Fibroblast of peridontal ligament (primary cell): ENCODE measurements at regions not wholly inside any gene's neighbourhood (a gene's known extent, or its start where the extent isn't known, plus 50 kb on each side); places are given as distances from the start of the nearest gene placed in this dataset.

ENCODE experiments used
- DNase-seq: peaks from one replicate; pipeline ENCODE4 v3.0.0-alpha.2; 2010; ENCODE audit errors: extremely low read depth

DNA sequence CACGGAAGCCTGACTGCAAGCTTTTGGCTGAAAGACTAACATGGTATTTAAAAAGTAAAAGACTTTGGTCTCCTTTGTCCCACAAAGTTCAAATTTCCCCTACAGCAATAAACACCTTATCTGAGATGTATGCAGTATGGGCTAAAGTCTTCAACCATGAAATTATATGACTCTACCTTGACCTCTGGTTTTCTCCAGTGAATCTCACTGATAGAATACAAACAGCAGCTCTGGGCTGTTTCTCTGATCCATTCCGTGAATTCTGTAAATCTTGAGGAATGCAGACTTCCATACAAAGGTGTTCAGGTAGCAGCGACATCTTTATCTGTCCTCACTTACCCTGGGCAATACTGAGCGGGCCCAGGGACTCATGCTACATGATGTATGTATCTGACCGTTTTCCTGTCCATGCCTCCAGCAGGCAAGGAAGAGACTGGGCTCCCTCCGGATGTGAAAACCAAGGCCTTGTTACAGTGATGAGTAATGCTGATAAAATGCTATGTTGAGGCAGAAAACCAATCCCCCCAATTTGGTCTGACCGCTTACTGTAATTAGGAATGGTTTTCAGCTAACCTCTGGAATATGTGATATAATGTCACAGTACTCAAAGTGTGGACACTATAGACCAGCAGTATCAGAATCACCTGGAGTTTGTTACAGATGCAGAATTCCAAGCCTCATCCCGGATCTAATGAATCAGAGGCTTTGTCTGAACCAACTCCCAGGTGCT is 589.8 kb downstream of the HS3ST4 start:
- DNase-seq = no peak

DNA sequence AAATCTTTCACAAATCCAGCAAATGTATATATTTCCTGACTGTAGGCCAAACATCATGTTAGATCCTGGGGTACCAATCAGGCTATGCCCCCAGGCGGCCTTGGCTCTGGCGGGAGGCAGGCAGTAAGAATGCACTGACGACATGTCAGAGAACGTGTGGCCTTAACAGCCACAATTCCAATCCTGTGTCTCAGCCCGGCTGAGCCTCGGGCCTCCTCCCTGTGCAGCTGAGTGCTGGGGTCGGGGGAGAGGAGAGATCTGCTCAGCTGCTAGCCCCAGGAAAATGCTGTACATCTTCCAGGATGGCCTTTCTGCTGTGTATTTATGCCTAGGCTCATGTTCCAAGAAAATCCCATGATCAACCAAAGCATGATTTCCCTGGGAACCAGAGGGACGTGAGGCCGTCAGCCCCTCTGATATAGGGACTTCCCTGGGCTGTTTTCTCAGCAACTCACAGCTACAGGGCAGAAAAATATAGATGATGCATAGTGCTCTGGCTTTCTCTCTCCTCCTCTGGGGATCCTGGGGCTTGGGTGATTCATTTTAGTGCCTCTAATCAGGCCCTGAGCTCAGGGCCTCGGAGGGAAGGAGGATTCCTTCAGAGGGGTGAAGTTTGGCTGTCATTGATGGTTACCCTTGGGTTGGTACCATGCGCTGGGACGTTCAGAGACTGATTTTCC is 604.0 kb downstream of the HS3ST4 start:
- no peak for DNase-seq

DNA sequence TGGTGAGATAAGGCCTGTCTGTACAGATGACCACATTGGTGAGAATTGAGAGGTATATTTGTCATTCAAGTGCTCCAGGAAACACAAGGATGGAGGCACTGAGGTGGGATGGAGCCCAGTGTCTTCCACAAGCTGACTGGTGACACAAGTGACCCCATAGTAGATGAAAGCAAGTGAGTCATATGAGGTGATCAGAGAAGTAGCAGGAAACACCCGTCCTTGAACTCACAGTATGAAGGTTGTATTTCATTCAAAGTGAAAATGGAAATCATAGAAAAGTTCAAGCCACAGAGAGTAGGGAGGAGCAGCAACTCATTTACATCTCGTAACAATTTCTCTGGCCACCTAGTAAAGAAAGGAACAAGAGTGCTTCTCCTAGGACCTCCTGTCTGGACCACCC is 609.8 kb downstream of the HS3ST4 start:
- DNase-seq = no peak

DNA sequence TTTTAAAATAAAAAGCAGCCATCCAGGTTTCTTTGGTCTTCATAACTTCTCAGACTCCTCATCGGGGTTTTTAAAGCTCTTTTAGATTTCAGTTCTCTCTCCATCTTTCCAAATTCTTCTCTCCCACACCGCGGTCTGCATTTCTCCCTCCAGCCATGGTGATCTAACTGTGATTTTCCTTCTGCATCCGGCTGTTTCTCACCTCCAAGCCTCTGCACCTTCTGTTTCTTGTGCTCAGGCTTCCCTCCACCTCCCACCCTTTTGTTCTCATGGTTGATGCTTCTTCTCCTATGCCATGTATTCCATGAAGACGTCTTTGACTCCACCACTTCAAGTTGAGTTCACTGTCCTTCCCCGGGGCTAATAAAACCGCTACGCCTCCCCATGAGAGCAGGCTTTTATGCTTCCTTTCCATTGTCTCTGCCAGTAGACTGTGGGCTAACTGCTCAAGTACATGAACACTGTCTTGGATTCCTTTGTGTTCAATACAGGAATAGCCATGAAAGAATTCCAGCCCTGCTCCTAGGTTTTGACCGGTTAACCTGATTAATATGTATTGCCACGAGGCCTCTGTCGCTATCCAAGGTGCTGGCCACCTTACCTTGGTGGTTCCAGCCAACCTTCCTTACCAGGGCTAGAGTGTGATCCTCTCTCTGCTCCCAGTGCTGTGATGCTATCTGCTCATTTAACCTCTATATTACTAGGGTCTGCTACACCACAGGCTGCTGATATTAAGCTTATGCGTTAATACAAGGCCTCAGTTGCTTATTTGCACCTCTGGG is 625.1 kb downstream of the HS3ST4 start:
- no peak for DNase-seq

DNA sequence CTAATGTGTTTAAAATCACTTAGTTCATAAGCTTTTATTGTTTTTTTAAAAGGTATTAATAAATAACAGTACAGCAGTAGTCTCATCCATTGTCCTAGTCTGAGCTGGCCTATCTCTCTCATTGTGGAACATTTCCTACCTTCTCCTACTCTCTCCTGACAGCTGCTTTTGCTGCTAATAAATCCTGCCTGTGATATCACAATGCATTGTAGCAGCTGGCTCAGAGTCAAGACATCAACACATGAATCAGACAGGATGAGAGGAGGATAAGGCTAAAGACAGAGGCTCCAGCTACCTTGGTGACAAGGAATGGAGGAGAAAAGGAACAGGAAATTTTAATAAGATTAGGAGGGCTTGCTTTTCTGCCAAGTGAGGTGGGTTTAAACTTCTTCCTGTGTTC is 626.1 kb downstream of the HS3ST4 start:
- no peak for DNase-seq

DNA sequence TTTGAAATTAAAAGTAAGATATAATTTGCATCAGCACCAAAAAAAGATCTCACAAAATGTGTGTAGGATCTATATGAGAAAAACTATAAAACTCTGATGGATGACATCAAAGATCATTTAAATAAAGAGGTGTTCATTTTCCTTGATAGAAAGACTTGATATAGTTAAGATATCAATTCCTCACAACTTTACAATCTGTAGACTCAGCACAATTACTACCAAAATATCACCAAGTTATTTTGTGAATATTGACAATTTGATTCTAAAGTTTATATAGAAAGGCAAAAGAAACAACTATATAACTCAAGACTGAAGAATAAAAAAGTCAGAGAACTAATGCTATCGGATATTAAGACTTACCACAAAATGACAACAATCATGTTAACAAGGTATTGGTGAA is 638.9 kb downstream of the HS3ST4 start:
- DNase-seq = no peak

DNA sequence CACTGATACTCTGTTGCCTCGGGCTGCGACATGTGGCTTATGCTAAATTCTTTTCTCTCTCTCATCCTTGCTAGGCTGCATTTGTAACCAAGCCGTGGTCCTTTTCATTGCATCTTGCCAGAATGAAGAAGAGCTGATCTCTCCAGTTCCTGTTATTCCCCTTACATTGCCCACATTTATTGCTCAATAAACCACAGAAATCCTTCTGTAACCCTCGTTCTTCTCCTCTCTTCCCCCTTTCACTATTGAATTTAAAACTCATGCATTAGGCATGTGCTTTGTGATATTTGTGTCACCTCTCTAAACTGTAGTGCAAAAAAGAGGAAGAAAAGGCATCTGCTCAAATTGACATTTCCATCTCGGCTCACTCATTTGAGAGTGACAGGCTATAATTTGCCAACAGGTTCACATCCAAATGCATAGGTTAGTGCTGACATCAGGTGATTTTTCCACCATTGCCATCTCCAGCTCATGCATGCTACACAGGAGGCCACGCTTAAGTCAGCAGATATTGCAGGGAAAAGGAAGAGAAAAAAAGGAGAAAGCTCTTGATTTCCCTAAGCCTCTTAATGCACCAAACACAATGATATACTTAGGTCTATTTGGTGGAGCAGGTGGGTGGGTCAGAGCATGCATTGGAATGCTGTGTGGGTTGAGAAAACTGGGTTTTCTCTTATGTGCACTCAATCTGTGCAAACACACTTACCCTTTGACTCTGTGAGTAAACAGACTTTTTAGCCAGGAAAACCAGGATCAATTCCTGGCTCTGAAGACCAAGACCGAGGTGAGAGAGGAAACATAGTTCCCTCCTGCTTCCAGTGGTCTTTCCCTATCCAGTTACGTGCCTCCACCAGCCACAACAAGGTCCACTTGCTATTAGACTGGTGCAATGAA is 642.7 kb downstream of the HS3ST4 start:
- no peak for DNase-seq

DNA sequence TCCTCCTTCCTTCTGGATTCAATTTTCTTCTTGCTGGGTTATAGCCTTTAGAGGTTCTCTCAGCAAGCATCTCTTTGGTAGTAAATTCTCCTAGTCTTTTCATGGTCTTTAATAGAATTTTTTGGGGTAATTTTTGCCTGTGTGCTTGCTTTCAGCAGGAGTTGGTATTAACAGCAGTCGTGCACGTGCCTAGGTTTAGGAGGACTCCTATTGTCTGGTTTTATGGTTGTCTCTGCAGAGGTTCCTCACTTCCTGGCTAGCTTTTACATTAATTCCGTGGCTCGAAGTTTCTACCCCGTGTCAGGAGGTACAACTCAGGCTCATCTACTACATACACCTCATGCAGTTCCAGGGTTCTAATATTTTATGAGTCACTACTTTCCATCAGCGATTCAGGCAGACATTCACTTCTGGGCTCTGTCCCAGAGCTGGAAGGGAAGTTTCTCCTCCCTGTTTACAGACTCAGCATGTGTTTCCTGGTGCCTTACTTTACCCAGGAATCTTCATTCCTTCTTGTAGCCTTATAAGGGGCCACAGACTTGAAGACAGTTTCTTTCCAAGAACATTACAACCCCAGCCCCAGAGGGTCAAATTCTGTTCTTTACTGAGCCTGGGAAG is 643.6 kb downstream of the HS3ST4 start:
- no peak for DNase-seq

DNA sequence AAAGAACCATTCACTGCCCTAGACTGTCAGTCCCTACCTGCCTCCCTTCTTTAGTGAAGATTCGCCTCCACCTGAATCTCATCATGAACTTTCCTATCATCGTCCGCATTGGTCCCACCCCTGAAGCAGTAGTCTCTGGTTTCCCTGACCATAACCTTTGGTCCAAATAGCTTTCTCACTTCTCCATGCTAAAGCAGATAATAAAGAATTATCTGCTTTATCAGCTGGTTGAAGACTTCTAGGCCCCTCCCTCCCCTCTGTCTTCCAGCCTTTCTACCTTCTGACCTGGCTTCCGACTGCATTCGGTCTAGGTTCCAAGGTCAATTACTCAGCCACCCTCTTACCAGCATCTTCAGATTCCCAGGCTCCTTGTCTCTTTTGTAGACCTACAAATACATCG is 650.9 kb downstream of the HS3ST4 start:
- DNase-seq = no peak

DNA sequence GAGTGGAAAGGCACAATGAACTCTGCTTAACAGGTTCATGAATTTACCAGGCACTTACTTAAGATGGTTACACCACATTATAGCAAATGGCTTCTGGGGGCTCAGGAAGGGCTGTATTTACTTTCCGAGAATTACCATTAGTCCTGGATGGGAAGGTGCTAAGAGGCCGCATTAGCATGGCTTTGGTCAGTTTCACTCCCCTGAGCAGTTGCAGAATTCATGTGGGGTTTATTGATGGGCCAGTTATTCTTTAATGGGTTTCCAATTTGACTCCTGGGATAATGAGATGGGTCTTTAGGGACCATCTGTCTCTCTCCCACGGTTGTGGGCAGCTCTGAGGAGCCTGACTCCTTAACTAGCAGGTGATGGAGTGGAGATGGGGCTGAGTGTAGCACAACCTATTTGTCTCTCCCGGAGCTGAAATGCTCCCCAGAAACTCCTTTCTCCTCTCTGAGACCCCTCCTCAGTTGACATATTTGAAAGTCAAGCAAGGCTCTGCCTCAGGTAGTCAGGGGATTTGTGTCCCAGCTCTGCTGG is 652.5 kb downstream of the HS3ST4 start:
- DNase-seq = no peak

DNA sequence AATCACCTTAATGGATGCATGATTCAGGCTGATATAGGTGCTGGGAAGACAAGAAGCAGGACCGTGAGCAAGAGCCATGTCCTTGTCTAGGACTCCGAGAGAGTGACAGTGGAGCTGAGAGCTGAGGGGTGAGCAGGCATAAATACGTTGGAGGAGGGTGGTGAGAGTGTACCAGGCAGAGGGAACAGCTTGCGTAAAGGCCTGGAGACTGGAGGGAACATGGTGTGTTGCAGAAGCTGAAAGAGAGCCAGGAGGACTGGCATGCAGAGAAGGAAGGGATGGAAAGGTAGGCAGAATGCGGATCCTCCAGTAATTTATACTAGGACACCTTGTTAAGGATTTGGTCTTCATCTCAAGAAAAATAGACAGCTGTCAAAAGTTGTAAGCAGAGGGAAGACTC is 653.2 kb downstream of the HS3ST4 start:
- no peak for DNase-seq

DNA sequence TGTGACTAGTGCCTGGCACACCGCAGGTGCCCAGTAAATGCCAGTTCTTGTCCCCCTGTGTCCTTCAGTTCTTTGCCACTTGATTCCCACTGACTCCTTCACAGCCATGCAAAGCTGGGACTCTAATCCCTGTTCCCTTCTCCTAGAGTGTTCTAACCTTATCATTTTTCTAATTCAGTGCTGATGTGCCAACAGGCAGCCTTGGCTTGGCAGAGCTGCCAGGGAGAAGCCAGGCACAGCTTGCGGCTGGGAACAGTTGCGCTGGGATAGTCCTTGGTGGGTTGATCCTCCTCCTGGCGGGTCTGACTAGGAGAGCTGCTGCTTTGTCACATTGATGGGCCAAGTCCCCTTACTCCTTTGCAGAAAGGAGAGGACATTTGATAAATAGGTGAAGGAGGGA is 654.2 kb downstream of the HS3ST4 start:
- DNase-seq = no peak

DNA sequence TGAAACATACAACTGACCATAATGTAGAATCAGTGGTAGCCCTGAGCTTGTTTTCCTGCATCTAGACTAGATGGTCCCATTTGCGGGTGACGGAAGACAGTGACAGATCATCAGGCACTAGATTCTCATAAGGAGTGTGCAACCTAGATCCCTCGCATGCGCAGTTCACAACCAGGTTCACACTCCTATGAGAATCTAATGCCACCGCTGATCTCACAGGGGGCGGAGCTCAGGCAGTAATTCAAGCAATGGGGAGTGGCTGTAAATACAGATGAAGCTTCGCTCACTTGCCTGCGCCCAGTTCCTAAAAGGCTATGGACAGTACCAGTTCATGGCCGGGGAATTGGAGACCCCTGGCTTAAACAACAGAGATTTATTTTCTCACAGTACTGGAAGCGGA is 656.3 kb downstream of the HS3ST4 start:
- DNase-seq = no peak

DNA sequence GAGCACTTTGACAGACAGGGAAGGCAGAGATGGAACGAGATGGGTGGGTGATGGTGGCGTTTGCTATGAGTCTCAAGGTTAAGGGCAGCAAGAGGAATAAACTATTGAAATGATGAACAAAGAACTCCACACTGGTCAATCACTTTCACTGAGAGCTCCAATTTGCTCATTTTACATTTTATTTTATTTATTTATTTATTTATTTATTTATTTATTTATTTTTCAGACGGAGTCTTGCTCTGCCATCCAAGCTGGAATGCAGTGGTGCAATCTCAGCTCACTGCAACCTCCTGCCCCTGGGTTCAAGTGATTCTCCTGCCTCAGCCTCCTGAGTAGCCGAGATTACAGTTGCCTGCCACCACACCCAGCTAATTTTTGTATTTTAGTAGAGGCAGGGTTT is 669.1 kb downstream of the HS3ST4 start:
- no peak for DNase-seq

DNA sequence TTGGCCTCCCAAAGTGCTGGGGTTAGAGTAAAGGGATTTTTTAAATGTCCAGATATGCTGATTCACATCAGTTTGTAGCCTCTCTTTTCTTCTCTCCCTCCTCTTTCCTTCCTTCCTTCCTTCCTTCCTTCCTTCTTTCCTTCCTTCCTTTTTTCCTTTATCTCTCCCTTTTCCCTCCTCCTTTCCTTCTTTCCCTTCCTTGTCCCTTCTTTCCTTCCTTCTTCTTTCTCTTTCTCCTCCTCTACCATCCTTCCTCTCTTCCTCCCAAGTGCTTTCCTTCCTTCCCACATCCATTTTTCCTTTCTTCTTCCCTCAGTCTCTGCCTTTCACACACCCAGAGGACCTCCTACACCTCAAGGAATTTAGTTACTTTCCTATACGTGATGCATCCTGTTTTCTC is 671.8 kb downstream of the HS3ST4 start:
- DNase-seq = no peak

DNA sequence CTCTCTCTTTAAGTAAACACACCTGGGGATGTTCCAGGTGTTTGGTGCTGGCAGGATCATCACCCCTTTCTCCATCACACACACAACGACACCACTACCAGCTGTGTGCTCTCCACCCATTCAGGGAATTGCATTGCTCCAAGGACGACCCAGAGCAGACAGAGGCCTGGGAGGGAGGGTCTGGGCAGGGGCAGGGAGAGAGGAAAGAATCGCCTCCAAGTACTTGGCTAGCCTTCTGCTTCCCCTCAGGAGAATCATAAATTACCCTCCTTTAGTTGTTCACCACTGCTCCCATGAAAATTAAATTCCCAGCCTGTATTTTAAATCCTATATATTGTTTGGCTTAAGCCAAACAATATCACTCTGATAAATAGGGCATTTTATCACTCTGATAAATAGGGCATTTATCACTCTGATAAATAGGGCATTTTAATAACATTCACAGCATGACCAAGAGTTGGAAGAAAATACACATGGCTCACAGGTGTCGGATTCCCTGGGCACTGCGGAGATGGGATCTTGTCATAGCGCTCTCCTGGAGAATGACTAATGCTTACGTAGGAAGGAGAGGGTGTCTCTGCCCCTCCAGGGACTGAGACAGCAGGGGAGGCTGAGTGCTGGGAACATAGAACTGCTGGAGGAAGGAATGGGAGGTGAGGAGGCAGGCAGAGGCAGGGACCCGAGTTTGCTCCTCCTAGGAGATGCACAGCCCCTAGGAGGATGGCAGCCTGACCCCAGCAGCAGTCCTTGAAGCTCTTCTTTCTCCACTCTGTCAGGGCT is 673.6 kb downstream of the HS3ST4 start:
- DNase-seq = no peak

DNA sequence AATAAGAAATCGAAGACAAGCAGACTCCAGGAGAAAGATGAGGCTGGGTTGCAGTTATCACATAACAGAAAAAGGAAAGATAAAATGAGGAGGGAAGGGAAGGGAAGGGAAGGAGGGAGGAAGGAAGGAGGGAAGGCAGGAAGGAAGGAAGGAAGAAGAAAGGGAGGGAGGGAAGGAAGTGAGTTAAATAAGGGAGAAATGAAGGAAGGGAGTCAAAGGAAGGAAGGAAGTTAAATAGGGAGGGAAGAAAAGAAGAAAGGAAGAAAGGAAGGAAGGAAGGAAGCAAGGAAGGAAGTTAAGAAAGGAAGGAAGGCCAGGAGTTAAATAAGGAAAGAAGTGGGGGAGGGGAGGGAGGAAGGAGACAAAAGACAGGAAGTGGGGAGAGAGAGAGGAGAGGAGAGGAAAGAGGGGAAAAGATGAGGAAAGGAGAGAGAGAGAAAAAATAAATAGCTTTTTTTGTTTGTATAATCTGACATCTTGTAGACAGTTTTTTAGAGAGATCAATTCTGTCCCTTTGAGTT is 679.6 kb downstream of the HS3ST4 start:
- no peak for DNase-seq

DNA sequence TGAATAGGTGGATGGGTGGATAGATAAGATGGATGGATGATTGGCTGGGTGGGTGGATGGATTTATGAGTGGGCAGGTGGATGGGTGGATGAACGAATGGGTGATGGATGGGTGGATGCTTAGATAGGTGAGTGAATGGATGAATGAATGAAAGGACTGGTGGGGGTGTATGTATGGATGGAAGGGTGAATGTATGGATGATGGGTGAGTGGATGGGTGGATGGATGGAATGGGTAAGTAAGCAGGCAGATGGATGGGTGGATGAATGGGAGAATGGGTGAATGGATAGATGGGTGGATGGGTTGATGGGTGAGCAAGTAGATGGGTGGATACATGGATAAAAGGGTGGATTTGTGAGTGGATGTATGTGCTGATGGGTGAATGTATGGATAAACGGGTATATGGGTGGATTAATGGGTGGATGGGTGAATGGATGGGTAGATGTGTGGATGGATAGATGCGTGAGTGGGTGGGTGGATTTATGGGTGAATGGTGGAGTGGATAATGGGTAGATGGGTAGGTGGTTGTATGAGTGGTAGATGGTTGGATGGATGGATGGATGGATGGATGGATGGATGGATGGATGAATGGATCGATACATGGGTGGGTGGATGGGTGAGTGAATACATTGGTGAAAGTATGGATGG is 682.6 kb downstream of the HS3ST4 start:
- DNase-seq = no peak

DNA sequence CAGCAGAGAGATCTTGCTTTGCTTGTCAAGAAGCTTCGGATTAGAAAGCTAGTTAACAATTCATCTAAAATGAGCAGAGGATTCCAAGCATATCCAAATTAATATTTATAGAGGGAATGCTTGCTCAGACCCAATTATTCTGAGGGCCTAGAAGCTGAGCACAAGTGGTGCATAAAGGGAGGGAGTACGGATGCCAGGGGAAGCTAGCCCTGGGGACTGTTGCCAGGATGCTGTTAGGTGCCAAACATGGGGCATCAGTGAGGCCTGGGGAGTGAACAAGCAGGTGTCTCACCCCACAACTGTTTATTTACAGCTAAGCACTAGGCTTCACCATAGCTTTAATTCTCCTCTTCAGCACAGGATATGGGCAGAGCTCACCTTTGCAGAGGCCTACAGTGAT is 684.1 kb upstream of the C16orf82 start:
- DNase-seq = no peak

DNA sequence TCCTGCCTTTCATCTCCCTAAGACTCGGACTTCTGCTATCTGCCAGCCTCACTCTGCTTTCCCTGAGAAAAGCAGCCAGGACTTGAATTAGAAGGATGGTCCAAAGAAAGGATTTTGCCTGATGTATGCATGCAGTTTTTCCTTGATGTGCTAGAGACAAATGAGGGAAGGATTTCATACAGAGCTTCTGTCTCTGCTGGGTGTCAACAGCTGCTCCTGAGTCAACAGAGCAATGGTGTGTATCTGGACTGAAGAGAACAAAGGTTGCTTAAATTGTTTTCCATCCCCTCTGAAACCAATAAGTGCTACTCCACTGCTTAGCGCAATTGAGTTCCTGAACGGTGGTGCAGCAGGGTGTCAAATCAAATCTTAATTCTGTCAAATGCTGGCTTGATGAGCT is 680.6 kb upstream of the C16orf82 start:
- no peak for DNase-seq
